Uterus (tissue), 2 donors: ENCODE measurements at regions not wholly inside any gene's neighbourhood (a gene's known extent, or its start where the extent isn't known, plus 50 kb on each side); places are given as distances from the start of the nearest gene placed in this dataset.

Experiments used
- CTCF ChIP-seq, 4 experiments: fragments of 200-600 bp in 2 of 4; fragments of 450-650 bp in 2 of 4; sonication (generic) in 2 of 4; IDR thresholded peaks; one replicate each; pipeline ENCODE4 v1.5.1; 2016 to 2019; ENCODE audit warnings: antibody characterized with exemption in 4 of 4, mild to moderate bottlenecking in 2 of 4, moderate library complexity in 1 of 4
- POLR2A ChIP-seq, 2 donors: fragments of 450-650 bp; IDR thresholded peaks; one replicate each; pipeline ENCODE4 v1.6.1; 2016; ENCODE audit warnings: antibody characterized with exemption in 2 of 2, mild to moderate bottlenecking in 1 of 2, moderate library complexity in 1 of 2

- TF ChIP-seq CTCF (IDR thresholded peaks at IDR 0.05) (no peak), POLR2A (IDR thresholded peaks at IDR 0.05) (no peak)
Observed at GRCh38 chr2:30396436-30397232, 50.4 kb upstream of the LCLAT1 start.
